HEK293 (cell line): ENCODE measurements at regions not wholly inside any gene's neighbourhood (a gene's known extent, or its start where the extent isn't known, plus 50 kb on each side); places are given as distances from the start of the nearest gene placed in this dataset.

Source experiments
- CTCF ChIA-PET: fragments of 350-600 bp; formaldehyde crosslinking; extraction: SDS; loops from one replicate; lab custom pipeline; 2021; ENCODE audit warnings: antibody characterized with exemption; lab: Yijun Ruan, JAX
- POLR2A ChIA-PET: fragments of 300-600 bp; formaldehyde crosslinking; extraction: SDS; loops from one replicate; lab custom pipeline; 2020; ENCODE audit warnings: antibody characterized with exemption, inconsistent platforms; lab: Yijun Ruan, JAX
- H3K27ac ChIP-seq: fragments of 200-500 bp; sonication (Bioruptor generic); 2 replicates; pipeline ENCODE4 v1.5.1; 2014; ENCODE audit warnings: low read depth, low read length, control low read depth, inconsistent platforms; ENCODE audit errors: extremely low read depth
- H3K36me3 ChIP-seq, 2 experiments: fragments of 200-500 bp in 1 of 2; sonication (Bioruptor generic) in 1 of 2; 1 replicate in 1 of 2; 2 replicates in 1 of 2; pipeline ENCODE4 v1.5.1; 2014 to 2017; ENCODE audit warnings: inconsistent platforms in 2 of 2, low read length in 2 of 2; ENCODE audit not compliant: control insufficient read depth in 2 of 2, insufficient read depth in 1 of 2
- H3K4me1 ChIP-seq: fragments of 200-500 bp; sonication (Bioruptor generic); 2 replicates; pipeline ENCODE4 v1.5.1; 2014; ENCODE audit warnings: mild to moderate bottlenecking, low read length, inconsistent platforms; ENCODE audit not compliant: control insufficient read depth, insufficient read depth
- H3K4me3 ChIP-seq: 2 replicates; pipeline ENCODE4 v1.5.1; 2011; ENCODE audit warnings: low read depth, mild to moderate bottlenecking, control low read depth, low read length, moderate library complexity
- H3K9me3 ChIP-seq: fragments of 200-500 bp; sonication (Bioruptor generic); 2 replicates; pipeline ENCODE4 v1.5.1; 2014; ENCODE audit warnings: low read depth, low read length, inconsistent platforms; ENCODE audit not compliant: control insufficient read depth, insufficient read depth
- KLF17 ChIP-seq: fragments of 450-650 bp; formaldehyde crosslinking; IDR thresholded peaks from 2 replicates; pipeline ENCODE4 v1.5.1; 2016; ENCODE audit warnings: missing biosample characterization, missing genetic modification characterization
- MEIS1 ChIP-seq: sonication (generic); formaldehyde crosslinking; IDR thresholded peaks from 2 replicates; pipeline ENCODE4 v1.8.1; 2022; ENCODE audit warnings: missing genetic modification reagents, mild to moderate bottlenecking, borderline replicate concordance
- SALL2 ChIP-seq: fragments of 450-650 bp; formaldehyde crosslinking; IDR thresholded peaks from 2 replicates; pipeline ENCODE4 v1.5.0; 2017; ENCODE audit warnings: missing biosample characterization, mild to moderate bottlenecking, missing genetic modification characterization, borderline replicate concordance
- TSHZ1 ChIP-seq: fragments of 450-650 bp; formaldehyde crosslinking; IDR thresholded peaks from 2 replicates; pipeline ENCODE4 v1.5.1; 2016; ENCODE audit warnings: missing biosample characterization, missing genetic modification characterization, borderline replicate concordance
- ZBTB10 ChIP-seq: fragments of 450-650 bp; formaldehyde crosslinking; IDR thresholded peaks from 2 replicates; pipeline ENCODE4 v1.5.1; 2016; ENCODE audit warnings: missing biosample characterization, missing genetic modification characterization
- ZBTB48 ChIP-seq: fragments of 450-650 bp; formaldehyde crosslinking; IDR thresholded peaks from 2 replicates; pipeline ENCODE4 v1.5.1; 2016; ENCODE audit warnings: missing biosample characterization, missing genetic modification characterization
- ZNF10 ChIP-seq: fragments of 450-650 bp; formaldehyde crosslinking; IDR thresholded peaks from 2 replicates; pipeline ENCODE4 v1.5.1; 2017; ENCODE audit warnings: missing biosample characterization, missing genetic modification characterization
- ZNF174 ChIP-seq: fragments of 450-650 bp; formaldehyde crosslinking; IDR thresholded peaks from 2 replicates; pipeline ENCODE4 v1.5.0; 2017; ENCODE audit warnings: missing biosample characterization, mild to moderate bottlenecking, missing genetic modification characterization
- ZNF274 ChIP-seq, 2 experiments: fragments of 200-500 bp in 1 of 2; fragments of 450-650 bp in 1 of 2; sonication (Bioruptor generic) in 1 of 2; formaldehyde crosslinking in 1 of 2; IDR thresholded peaks; 2 replicates each; pipeline versions ENCODE4 v1.5.1 to v1.6.1; 2014 to 2016; ENCODE audit warnings: borderline replicate concordance in 1 of 2, inconsistent platforms in 1 of 2, low read length in 1 of 2, missing biosample characterization in 1 of 2, missing genetic modification characterization in 1 of 2
- ZNF510 ChIP-seq: fragments of 450-650 bp; formaldehyde crosslinking; IDR thresholded peaks from 2 replicates; pipeline ENCODE4 v1.5.1; 2018; ENCODE audit warnings: mild to moderate bottlenecking, missing genetic modification characterization, missing biosample characterization; ENCODE audit not compliant: insufficient replicate concordance
- ZNF518A ChIP-seq: fragments of 450-650 bp; formaldehyde crosslinking; conservative IDR thresholded peaks from 2 replicates; pipeline ENCODE4 v1.5.1; 2016; ENCODE audit warnings: low read depth, missing biosample characterization, missing genetic modification characterization
- ZNF549 ChIP-seq: fragments of 450-650 bp; IDR thresholded peaks from 2 replicates; pipeline ENCODE4 v1.5.1; 2018; ENCODE audit warnings: missing biosample characterization, missing genetic modification characterization, mild to moderate bottlenecking, inconsistent platforms, moderate library complexity
- ZNF580 ChIP-seq: fragments of 450-650 bp; formaldehyde crosslinking; IDR thresholded peaks from 2 replicates; pipeline ENCODE4 v1.5.1; 2016; ENCODE audit warnings: missing biosample characterization, missing genetic modification characterization
- ZNF623 ChIP-seq: fragments of 450-650 bp; formaldehyde crosslinking; IDR thresholded peaks from 2 replicates; pipeline ENCODE4 v1.5.1; 2016; ENCODE audit warnings: missing biosample characterization, missing genetic modification characterization
- ZNF791 ChIP-seq: fragments of 450-650 bp; formaldehyde crosslinking; IDR thresholded peaks from 2 replicates; pipeline ENCODE4 v1.5.1; 2016; ENCODE audit warnings: missing biosample characterization, missing genetic modification characterization
- ZSCAN23 ChIP-seq: fragments of 450-650 bp; formaldehyde crosslinking; IDR thresholded peaks from 2 replicates; pipeline ENCODE4 v1.5.1; 2016; ENCODE audit warnings: missing biosample characterization, missing genetic modification characterization

GRCh38 chr11:112523477-112523876 lies 262.8 kb upstream of the PLET1 start (continued):
- TF ChIP-seq ZBTB48 (tag by site-specific recombination), result 0 out of 2 replicates have a peak, but pooled peaks have one; percentile 35
- no peak for TF ChIP-seq ZNF174 (tag by site-specific recombination)

- Histone ChIP-seq H3K36me3 (no peaks in the 10 kb centered on the region), H3K9me3 (no peaks in the 10 kb centered on the region), H3K4me3 (no peak overlapping the region)
- CTCF ChIA-PET, result interaction anchor here (0.6 to 0.8 kb wide), 3 partner anchors 70 to 243 kb away, joined by 4 read pairs; no protein-coding TSS in a partner anchor
- POLR2A ChIA-PET, result interaction anchor here (0.6 to 1.2 kb wide), 3 partner anchors 9 to 509 kb away, joined by 3 to 5 read pairs (median 3); no protein-coding TSS in a partner anchor
- no peak for TF ChIP-seq KLF17 (tag by site-specific recombination)
- no peak for TF ChIP-seq SALL2 (tag by site-specific recombination)
- TF ChIP-seq TSHZ1 (tag by site-specific recombination), result no peak
- no peak for TF ChIP-seq ZNF580 (tag by site-specific recombination)
- TF ChIP-seq ZNF791 (tag by site-specific recombination), result no peak
- TF ChIP-seq MEIS1 (CRISPR knock-in tag), result no peak
- TF ChIP-seq ZNF274 (IDR thresholded peaks at IDR 0.05; ENCODE audit: low read length), result no peak
- no peak for TF ChIP-seq ZNF274 (tag by site-specific recombination; IDR thresholded peaks at IDR 0.05; ENCODE audit: borderline replicate concordance)
- TF ChIP-seq ZNF174 (tag by site-specific recombination), result no peak
- no peak for TF ChIP-seq ZNF10 (tag by site-specific recombination)
- TF ChIP-seq ZBTB10 (tag by site-specific recombination), result no peak
- TF ChIP-seq, all 188 proteins: peak for 0
- H3K27ac ChIP-seq, result no peak overlapping the region
- no peaks in the 10 kb centered on the region for H3K4me1 ChIP-seq
These were observed 263.3 kb upstream of the PLET1 start for GRCh38 chr11:112523951-112524350.

- ChIA-PET CTCF (interaction anchor here (0.8 kb wide), 1 partner anchor 71 kb away, joined by 4 read pairs; no protein-coding TSS in a partner anchor), POLR2A (no interaction called here)
- Histone ChIP-seq H3K4me3 (no peak overlapping the region), H3K27ac (no peak overlapping the region), H3K9me3 (no peaks in the 10 kb centered on the region), H3K4me1 (no peaks in the 10 kb centered on the region), H3K36me3 (no peaks in the 10 kb centered on the region)
- no peak for TF ChIP-seq ZSCAN23 (tag by site-specific recombination)
- TF ChIP-seq ZNF623 (tag by site-specific recombination), result no peak
- no peak for TF ChIP-seq ZNF549 (tag by site-specific recombination)
- no peak for TF ChIP-seq ZNF518A (tag by site-specific recombination)
- no peak for TF ChIP-seq ZNF510 (tag by site-specific recombination)
- no peak for TF ChIP-seq ZBTB48 (tag by site-specific recombination)
These were observed 264.1 kb upstream of the PLET1 start for GRCh38 chr11:112524798-112525197.
